ENCODE measurements at regions not wholly inside any gene's neighbourhood (a gene's known extent, or its start where the extent isn't known, plus 50 kb on each side); places are given as distances from the start of the nearest gene placed in this dataset.

DNA sequence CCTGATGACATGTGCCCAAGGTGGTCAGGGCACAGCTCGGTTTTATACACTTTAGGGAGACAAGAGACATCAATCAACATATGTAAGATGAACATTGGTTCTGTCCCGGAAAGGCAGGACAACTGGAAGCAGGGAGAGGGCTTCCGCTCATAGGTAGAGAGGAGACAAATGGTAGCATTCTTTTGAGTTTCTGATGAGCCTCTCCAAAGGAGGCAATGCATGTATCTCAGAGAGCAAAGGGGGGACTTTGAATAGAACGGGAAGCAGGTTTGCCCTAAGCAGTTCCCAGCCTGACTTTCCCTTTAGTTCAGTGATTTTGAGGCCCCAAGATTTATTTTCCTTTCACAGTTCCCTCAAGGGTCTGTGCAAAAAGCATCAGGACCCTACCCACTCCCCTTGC is 172.4 kb upstream of the TNRC6C start:
- WGBS, 2 experiments (ENCODE audit: extremely low coverage in 1 of 2, insufficient coverage in 1 of 2, insufficient read length in 1 of 2, insufficient replicate concordance in 2 of 2, low coverage in 1 of 2, low lambda C conversion rate in 2 of 2, missing lambda C conversion rate in 1 of 2): 6% methylated on average over 4 of the region's 4 CpGs; no CpG with 5 or more reads in 1 of the 2 experiments
- peaks cover 17 to 51% (median 33%) of the 10 kb centered on the region in 4 experiments for H3K4me1 ChIP-seq (replicated peaks in 1 of 4; ENCODE audit: control insufficient read depth in 3 of 4, insufficient read depth in 4 of 4, low read length in 3 of 4)

More for the DNA sequence above, 172.4 kb upstream of the TNRC6C start:
- Histone ChIP-seq H3K4me2 (ENCODE audit: insufficient read depth in 1 of 2, low read depth in 2 of 2, low read length in 2 of 2) (peak overlapping the region; percentile 47 to 61), H3K18ac (ENCODE audit: extremely low read depth, low read length) (peak overlapping the region; percentile 93), H3K23ac (ENCODE audit: insufficient read length) (no peak overlapping the region), H3K9me3 (ENCODE audit: insufficient read depth in 2 of 2, low read depth in 1 of 2, low read length in 1 of 2) (no peaks in the 10 kb centered on the region; a peak in 1 of 4 replicates), H2AK5ac (ENCODE audit: low read depth, low read length) (peak overlapping the region; percentile 95), H3K23me2 (ENCODE audit: low read depth, low read length) (peaks cover 3% of the 10 kb centered on the region; the same call in 1 of the 2 replicates), H4K91ac (replicated peaks; ENCODE audit: insufficient read length, low read length) (no peak overlapping the region), H3K27ac (ENCODE audit: low read depth, low read length) (no peak overlapping the region), H3K4ac (replicated peaks; ENCODE audit: insufficient read length, low read depth, low read length) (no peak overlapping the region), H4K5ac (ENCODE audit: insufficient read length, low read depth, low read length) (no peak overlapping the region), H3K27me3 (replicated peaks in 1 of 4; ENCODE audit: control insufficient read depth in 3 of 4, extremely low read depth in 1 of 4, insufficient read depth in 3 of 4, low read length in 3 of 4) (peaks cover 72 to 92% (median 88%) of the 10 kb centered on the region in 4 experiments), H3K56ac (replicated peaks; ENCODE audit: insufficient read length, low read depth, low read length) (no peak overlapping the region), H3K79me1 (ENCODE audit: low read depth, low read length) (no peaks in the 10 kb centered on the region), H4K20me1 (replicated peaks in 1 of 2; ENCODE audit: control insufficient read depth in 1 of 2, insufficient read depth in 2 of 2, low read length in 2 of 2) (peaks cover 7 to 8% of the 10 kb centered on the region in 2 experiments), H2BK5ac (ENCODE audit: low read depth, low read length) (peak overlapping the region; percentile 92; the same call in 1 of the 2 replicates), H3K36me3 (ENCODE audit: control insufficient read depth in 2 of 4, insufficient read depth in 4 of 4, low read length in 3 of 4) (no peaks in the 10 kb centered on the region), H3K4me3 (ENCODE audit: extremely low read depth in 1 of 4, insufficient read depth in 2 of 4, low read depth in 3 of 4, low read length in 4 of 4) (peak overlapping the region in 2 of 4 experiments; percentile 5 to 41; a peak in 3 of 8 replicates), H3K14ac (ENCODE audit: insufficient read length) (no peak overlapping the region), H3K9ac (replicated peaks in 1 of 4; ENCODE audit: extremely low read depth in 1 of 4, low read depth in 3 of 4, low read length in 3 of 4) (no peak overlapping the region), H3K79me2 (ENCODE audit: control insufficient read depth in 1 of 2, insufficient read depth in 2 of 2, low read length in 2 of 2) (no peaks in the 10 kb centered on the region), H2BK12ac (ENCODE audit: low read depth, low read length) (peak overlapping the region; percentile 100), H2BK120ac (replicated peaks; ENCODE audit: low read depth, low read length) (no peak overlapping the region), H2BK15ac (ENCODE audit: low read length) (no peak overlapping the region), H4K8ac (ENCODE audit: extremely low read depth, insufficient read depth, low read length) (no peak overlapping the region), H2BK20ac (ENCODE audit: low read length) (peak overlapping the region; percentile 98; the same call in 1 of the 2 replicates), H2AFZ (ENCODE audit: low read length) (no peak overlapping the region)
- TF ChIP-seq CBX8 (IDR thresholded peaks at IDR 0.05; ENCODE audit: borderline replicate concordance, low read depth, low read length) (no peak), GTF2F1 (IDR thresholded peaks at IDR 0.05; ENCODE audit: borderline replicate concordance, low read depth, low read length) (no peak), CEBPB (IDR thresholded peaks at IDR 0.05; ENCODE audit: low read depth, low read length) (no peak), EZH2 (IDR thresholded peaks at IDR 0.05; ENCODE audit: low read depth, low read length, severe bottlenecking) (peak; percentile 31)
- TF ChIP-seq, protein P1, sequence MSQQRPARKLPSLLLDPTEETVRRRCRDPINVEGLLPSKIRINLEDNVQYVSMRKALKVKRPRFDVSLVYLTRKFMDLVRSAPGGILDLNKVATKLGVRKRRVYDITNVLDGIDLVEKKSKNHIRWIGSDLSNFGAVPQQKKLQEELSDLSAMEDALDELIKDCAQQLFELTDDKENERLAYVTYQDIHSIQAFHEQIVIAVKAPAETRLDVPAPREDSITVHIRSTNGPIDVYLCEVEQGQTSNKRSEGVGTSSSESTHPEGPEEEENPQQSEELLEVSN (IDR thresholded peaks at IDR 0.05): no peak
- TF ChIP-seq, protein P2, sequence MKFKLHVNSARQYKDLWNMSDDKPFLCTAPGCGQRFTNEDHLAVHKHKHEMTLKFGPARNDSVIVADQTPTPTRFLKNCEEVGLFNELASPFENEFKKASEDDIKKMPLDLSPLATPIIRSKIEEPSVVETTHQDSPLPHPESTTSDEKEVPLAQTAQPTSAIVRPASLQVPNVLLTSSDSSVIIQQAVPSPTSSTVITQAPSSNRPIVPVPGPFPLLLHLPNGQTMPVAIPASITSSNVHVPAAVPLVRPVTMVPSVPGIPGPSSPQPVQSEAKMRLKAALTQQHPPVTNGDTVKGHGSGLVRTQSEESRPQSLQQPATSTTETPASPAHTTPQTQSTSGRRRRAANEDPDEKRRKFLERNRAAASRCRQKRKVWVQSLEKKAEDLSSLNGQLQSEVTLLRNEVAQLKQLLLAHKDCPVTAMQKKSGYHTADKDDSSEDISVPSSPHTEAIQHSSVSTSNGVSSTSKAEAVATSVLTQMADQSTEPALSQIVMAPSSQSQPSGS (IDR thresholded peaks at IDR 0.05; ENCODE audit: low read length): no peak
- TF ChIP-seq, protein P3, sequence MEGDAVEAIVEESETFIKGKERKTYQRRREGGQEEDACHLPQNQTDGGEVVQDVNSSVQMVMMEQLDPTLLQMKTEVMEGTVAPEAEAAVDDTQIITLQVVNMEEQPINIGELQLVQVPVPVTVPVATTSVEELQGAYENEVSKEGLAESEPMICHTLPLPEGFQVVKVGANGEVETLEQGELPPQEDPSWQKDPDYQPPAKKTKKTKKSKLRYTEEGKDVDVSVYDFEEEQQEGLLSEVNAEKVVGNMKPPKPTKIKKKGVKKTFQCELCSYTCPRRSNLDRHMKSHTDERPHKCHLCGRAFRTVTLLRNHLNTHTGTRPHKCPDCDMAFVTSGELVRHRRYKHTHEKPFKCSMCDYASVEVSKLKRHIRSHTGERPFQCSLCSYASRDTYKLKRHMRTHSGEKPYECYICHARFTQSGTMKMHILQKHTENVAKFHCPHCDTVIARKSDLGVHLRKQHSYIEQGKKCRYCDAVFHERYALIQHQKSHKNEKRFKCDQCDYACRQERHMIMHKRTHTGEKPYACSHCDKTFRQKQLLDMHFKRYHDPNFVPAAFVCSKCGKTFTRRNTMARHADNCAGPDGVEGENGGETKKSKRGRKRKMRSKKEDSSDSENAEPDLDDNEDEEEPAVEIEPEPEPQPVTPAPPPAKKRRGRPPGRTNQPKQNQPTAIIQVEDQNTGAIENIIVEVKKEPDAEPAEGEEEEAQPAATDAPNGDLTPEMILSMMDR (IDR thresholded peaks at IDR 0.05; ENCODE audit: control extremely low read depth in 1 of 3, insufficient read depth in 1 of 3, low read depth in 1 of 3, low read length in 3 of 3): no peak
- no peak for DNase-seq (ENCODE audit: low read depth in 1 of 2, low spot score in 2 of 2)
- ChIA-PET POLR2A (ENCODE audit: partially characterized antibody) (interaction anchor here (1.0 to 1.8 kb wide), 5 partner anchors 10 to 172 kb away, joined by 3 to 4 read pairs (median 3); partner anchors contain the start of gene TNRC6C), CTCF (ENCODE audit: partially characterized antibody) (interaction anchor here (1.0 to 1.2 kb wide), 4 partner anchors 14 to 228 kb away, joined by 3 to 5 read pairs (median 4); no protein-coding TSS in a partner anchor)
- FAIRE-seq: peak; percentile 13
